HL-60 (cell line): ENCODE measurements at regions not wholly inside any gene's neighbourhood (a gene's known extent, or its start where the extent isn't known, plus 50 kb on each side); places are given as distances from the start of the nearest gene placed in this dataset.
"Not testable (repeated sequence)": the region's sequence is repeated elsewhere in the genome, so short reads cannot be mapped to it uniquely, and the experiment has no call there.

Experiments
- POLR2AphosphoS5 ChIP-seq: IDR thresholded peaks from 2 replicates; pipeline ENCODE4 v1.6.1; 2012; ENCODE audit warnings: low read depth
- SPI1 ChIP-seq: IDR thresholded peaks from 2 replicates; pipeline ENCODE4 v1.6.1; 2012; ENCODE audit warnings: low read depth, mild to moderate bottlenecking, borderline replicate concordance
- TF ChIP-seq, protein P1 (sequence below): IDR thresholded peaks from one replicate; pipeline ENCODE4 v1.5.1; 2011; ENCODE audit warnings: low read length, control low read depth, inconsistent platforms; ENCODE audit not compliant: insufficient read depth
- TF ChIP-seq, protein P2 (sequence below): IDR thresholded peaks from 2 replicates; pipeline ENCODE4 v1.6.1; 2012; ENCODE audit warnings: low read depth; ENCODE audit not compliant: insufficient replicate concordance

DNA sequence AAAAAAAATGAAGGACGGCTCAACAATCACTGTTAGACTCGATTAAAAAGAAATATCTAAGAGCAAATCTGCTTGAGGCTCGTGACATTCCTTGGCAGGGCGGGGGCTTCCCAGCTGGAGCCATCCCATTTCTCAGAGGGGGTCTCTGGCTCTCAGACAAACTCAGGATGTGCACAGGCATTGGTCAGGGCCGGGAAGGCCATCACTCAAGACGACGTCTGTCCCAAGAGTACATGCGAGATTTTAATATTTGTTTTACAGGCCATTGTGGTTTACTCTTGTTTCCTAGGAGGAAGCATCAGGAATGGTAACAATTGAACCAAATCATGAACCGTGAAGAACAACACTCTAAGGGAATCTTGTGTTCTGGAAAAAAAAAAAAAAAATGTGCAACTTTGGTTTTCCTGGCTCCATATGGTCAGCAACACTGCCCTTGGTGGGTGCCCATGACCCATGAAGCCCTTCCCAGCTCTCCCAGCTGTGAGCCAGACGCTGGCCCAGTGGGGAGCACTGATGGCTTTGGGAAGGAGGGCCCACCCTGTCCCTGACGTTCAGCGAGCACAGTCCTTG lies 5454.6 kb upstream of the TPTE start:
- TF ChIP-seq, protein P1, sequence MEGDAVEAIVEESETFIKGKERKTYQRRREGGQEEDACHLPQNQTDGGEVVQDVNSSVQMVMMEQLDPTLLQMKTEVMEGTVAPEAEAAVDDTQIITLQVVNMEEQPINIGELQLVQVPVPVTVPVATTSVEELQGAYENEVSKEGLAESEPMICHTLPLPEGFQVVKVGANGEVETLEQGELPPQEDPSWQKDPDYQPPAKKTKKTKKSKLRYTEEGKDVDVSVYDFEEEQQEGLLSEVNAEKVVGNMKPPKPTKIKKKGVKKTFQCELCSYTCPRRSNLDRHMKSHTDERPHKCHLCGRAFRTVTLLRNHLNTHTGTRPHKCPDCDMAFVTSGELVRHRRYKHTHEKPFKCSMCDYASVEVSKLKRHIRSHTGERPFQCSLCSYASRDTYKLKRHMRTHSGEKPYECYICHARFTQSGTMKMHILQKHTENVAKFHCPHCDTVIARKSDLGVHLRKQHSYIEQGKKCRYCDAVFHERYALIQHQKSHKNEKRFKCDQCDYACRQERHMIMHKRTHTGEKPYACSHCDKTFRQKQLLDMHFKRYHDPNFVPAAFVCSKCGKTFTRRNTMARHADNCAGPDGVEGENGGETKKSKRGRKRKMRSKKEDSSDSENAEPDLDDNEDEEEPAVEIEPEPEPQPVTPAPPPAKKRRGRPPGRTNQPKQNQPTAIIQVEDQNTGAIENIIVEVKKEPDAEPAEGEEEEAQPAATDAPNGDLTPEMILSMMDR, result not testable (repeated sequence)
- TF ChIP-seq SPI1, POLR2AphosphoS5: not testable (repeated sequence)
- TF ChIP-seq, protein P2, sequence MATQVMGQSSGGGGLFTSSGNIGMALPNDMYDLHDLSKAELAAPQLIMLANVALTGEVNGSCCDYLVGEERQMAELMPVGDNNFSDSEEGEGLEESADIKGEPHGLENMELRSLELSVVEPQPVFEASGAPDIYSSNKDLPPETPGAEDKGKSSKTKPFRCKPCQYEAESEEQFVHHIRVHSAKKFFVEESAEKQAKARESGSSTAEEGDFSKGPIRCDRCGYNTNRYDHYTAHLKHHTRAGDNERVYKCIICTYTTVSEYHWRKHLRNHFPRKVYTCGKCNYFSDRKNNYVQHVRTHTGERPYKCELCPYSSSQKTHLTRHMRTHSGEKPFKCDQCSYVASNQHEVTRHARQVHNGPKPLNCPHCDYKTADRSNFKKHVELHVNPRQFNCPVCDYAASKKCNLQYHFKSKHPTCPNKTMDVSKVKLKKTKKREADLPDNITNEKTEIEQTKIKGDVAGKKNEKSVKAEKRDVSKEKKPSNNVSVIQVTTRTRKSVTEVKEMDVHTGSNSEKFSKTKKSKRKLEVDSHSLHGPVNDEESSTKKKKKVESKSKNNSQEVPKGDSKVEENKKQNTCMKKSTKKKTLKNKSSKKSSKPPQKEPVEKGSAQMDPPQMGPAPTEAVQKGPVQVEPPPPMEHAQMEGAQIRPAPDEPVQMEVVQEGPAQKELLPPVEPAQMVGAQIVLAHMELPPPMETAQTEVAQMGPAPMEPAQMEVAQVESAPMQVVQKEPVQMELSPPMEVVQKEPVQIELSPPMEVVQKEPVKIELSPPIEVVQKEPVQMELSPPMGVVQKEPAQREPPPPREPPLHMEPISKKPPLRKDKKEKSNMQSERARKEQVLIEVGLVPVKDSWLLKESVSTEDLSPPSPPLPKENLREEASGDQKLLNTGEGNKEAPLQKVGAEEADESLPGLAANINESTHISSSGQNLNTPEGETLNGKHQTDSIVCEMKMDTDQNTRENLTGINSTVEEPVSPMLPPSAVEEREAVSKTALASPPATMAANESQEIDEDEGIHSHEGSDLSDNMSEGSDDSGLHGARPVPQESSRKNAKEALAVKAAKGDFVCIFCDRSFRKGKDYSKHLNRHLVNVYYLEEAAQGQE, result not testable (repeated sequence)
